Lower lobe of right lung (tissue), 2 donors: ENCODE measurements at regions not wholly inside any gene's neighbourhood (a gene's known extent, or its start where the extent isn't known, plus 50 kb on each side); places are given as distances from the start of the nearest gene placed in this dataset.
"Not testable (repeated sequence)": the region's sequence is repeated elsewhere in the genome, so short reads cannot be mapped to it uniquely, and the experiment has no call there.

Experiments used
- ATAC-seq, 2 donors: fragments of 200-7000 bp; cut with Tn5 transposase; one replicate each; pipeline ENCODE4 v1.9.1; 2020 to 2022; ENCODE audit warnings: mild to moderate bottlenecking in 2 of 2, moderate library complexity in 2 of 2
- DNase-seq: peaks from one replicate; pipeline ENCODE4 v3.0.0-alpha.2; 2020
- H3K27ac ChIP-seq: fragments of 200-600 bp; one replicate; pipeline ENCODE4 v1.8.0; 2022
- H3K27me3 ChIP-seq: fragments of 200-600 bp; one replicate; pipeline ENCODE4 v1.8.0; 2022; ENCODE audit warnings: low read depth
- H3K36me3 ChIP-seq: fragments of 200-600 bp; one replicate; pipeline ENCODE4 v1.8.0; 2022; ENCODE audit warnings: mild to moderate bottlenecking
- H3K4me1 ChIP-seq: fragments of 200-600 bp; one replicate; pipeline ENCODE4 v1.8.0; 2022
- H3K4me3 ChIP-seq: fragments of 200-600 bp; one replicate; pipeline ENCODE4 v1.8.0; 2022; ENCODE audit warnings: mild to moderate bottlenecking
- H3K9me3 ChIP-seq: fragments of 200-600 bp; one replicate; pipeline ENCODE4 v1.8.0; 2022
- CTCF ChIP-seq: fragments of 200-600 bp; IDR thresholded peaks from one replicate; pipeline ENCODE4 v1.8.0; 2022; ENCODE audit warnings: antibody characterized with exemption, mild to moderate bottlenecking
- intact Hi-C: fragments of 100-400 bp; cut with DNase I; formaldehyde crosslinking; loops from one replicate; pipeline ENCODE4 v1.11.0; 2022
- donor health status: DM: no; HTN: yes; CAD: no; lungs with severe emphysema.

- intact Hi-C loops: no loop called here
- no peaks in the 10 kb centered on the region for H3K36me3 ChIP-seq
- no peaks in the 10 kb centered on the region for H3K9me3 ChIP-seq
- no peak overlapping the region for H3K4me3 ChIP-seq
- H3K27me3 ChIP-seq: no peaks in the 10 kb centered on the region
- TF ChIP-seq CTCF: no peak
- H3K27ac ChIP-seq: no peak overlapping the region
- ATAC-seq: no peak
- no peak for DNase-seq
- H3K4me1 ChIP-seq: no peaks in the 10 kb centered on the region
Measured at GRCh38 chr4:104279744-104280143, 214.9 kb downstream of the CXXC4 start.

- ATAC-seq (no peak), DNase-seq (no peak)
- Histone ChIP-seq H3K4me1 (no peaks in the 10 kb centered on the region), H3K27me3 (no peaks in the 10 kb centered on the region), H3K9me3 (no peaks in the 10 kb centered on the region), H3K27ac (no peak overlapping the region), H3K36me3 (no peaks in the 10 kb centered on the region), H3K4me3 (no peak overlapping the region)
- TF ChIP-seq CTCF: no peak
- intact Hi-C loops: no loop called here
Measured at GRCh38 chr4:104272966-104273365, 221.7 kb downstream of the CXXC4 start.

GRCh38 chr4:104269603-104270002, 225.1 kb downstream of the CXXC4 start:
- H3K4me1 ChIP-seq, H3K4me3 ChIP-seq, DNase-seq, ATAC-seq, H3K27ac ChIP-seq, H3K36me3 ChIP-seq, intact Hi-C loops, H3K9me3 ChIP-seq, H3K27me3 ChIP-seq: not testable (repeated sequence)

- Histone ChIP-seq H3K36me3 (no peaks in the 10 kb centered on the region), H3K27me3 (no peaks in the 10 kb centered on the region), H3K27ac (no peak overlapping the region), H3K4me1 (no peaks in the 10 kb centered on the region), H3K9me3 (no peaks in the 10 kb centered on the region), H3K4me3 (no peak overlapping the region)
- DNase-seq (no peak), ATAC-seq (no peak)
- TF ChIP-seq CTCF: no peak
- intact Hi-C loops: no loop called here
Measured at GRCh38 chr4:104263100-104263499, 231.6 kb downstream of the CXXC4 start.

- no peaks in the 10 kb centered on the region for H3K36me3 ChIP-seq
- intact Hi-C loops: no loop called here
- TF ChIP-seq CTCF: no peak
- H3K27me3 ChIP-seq: no peaks in the 10 kb centered on the region
- no peak overlapping the region for H3K27ac ChIP-seq
- no peak overlapping the region for H3K4me3 ChIP-seq
- ATAC-seq (no peak), DNase-seq (no peak)
- H3K9me3 ChIP-seq: no peaks in the 10 kb centered on the region
- no peaks in the 10 kb centered on the region for H3K4me1 ChIP-seq
Measured at GRCh38 chr4:104262678-104263077, 232.0 kb downstream of the CXXC4 start.

- Histone ChIP-seq H3K9me3 (no peaks in the 10 kb centered on the region), H3K4me3 (no peak overlapping the region), H3K27me3 (no peaks in the 10 kb centered on the region), H3K4me1 (no peaks in the 10 kb centered on the region), H3K36me3 (no peaks in the 10 kb centered on the region), H3K27ac (no peak overlapping the region)
- no peak for TF ChIP-seq CTCF
- DNase-seq (no peak), ATAC-seq (no peak)
- intact Hi-C loops: no loop called here
Measured at GRCh38 chr4:104248726-104249125, 246.0 kb downstream of the CXXC4 start.
